K562 (cell line): ENCODE measurements at regions not wholly inside any gene's neighbourhood (a gene's known extent, or its start where the extent isn't known, plus 50 kb on each side); places are given as distances from the start of the nearest gene placed in this dataset.

Source experiments
- ATAC-seq: fragments of 200-7000 bp; cut with Tn5 transposase; 3 replicates; pipeline ENCODE4 v1.9.1; 2020; ENCODE audit warnings: moderate library complexity
- BruUV-seq: library from RNA; stranded (reverse); fragments of 400-500 nt; replicated peaks from 2 replicates; lab custom pipeline; 2021; lab: Mats Ljungman, UMichigan
- CTCF ChIA-PET: fragments of 300-600 bp; formaldehyde crosslinking; extraction: SDS; loops from one replicate; lab custom pipeline; 2021; ENCODE audit warnings: low intra/inter-chr PET ratio; lab: Yijun Ruan, JAX
- POLR2A ChIA-PET: fragments of 300-600, 350-650 bp; sonication (Branson Sonifier 250); formaldehyde crosslinking; extraction: SDS; loops from one replicate; lab custom pipeline; 2021; ENCODE audit warnings: antibody characterized with exemption, inconsistent platforms; lab: Yijun Ruan, JAX
- DNase-seq, 4 experiments: peaks; one replicate each; pipeline versions ENCODE4 v3.0.0 to v3.0.0-alpha.2; 2011 to 2018; ENCODE audit warnings: low spot score in 3 of 4, mixed read lengths in 3 of 4; ENCODE audit errors: extremely low read depth in 1 of 4
- FAIRE-seq: peaks from 2 replicates; lab custom pipeline; 2011; peaks lifted over from hg19 to GRCh38; lab: Jason Lieb, UNC
- H2AFZ ChIP-seq: 2 replicates; pipeline ENCODE4 v1.6.0; 2011; ENCODE audit warnings: low read depth, low read length, control low read depth, inconsistent platforms
- H3K27ac ChIP-seq: fragments of 200-600 bp; 3 replicates; pipeline ENCODE4 v1.8.0; 2011; ENCODE audit warnings: low read depth, mild to moderate bottlenecking, control low read depth, inconsistent platforms, low read length, moderate library complexity, mixed read lengths; ENCODE audit errors: extremely low read depth
- H3K27me3 ChIP-seq, 2 experiments: fragments of 300-600 bp in 1 of 2; 2 replicates in 1 of 2; 3 replicates in 1 of 2; pipeline versions ENCODE4 v1.6.0 to v1.8.0; 2011; ENCODE audit warnings: inconsistent platforms in 2 of 2, low read length in 2 of 2, mild to moderate bottlenecking in 1 of 2, mixed read lengths in 1 of 2, moderate library complexity in 1 of 2; ENCODE audit not compliant: control insufficient read depth in 2 of 2, insufficient read depth in 2 of 2
- H3K36me3 ChIP-seq: fragments of 300-600 bp; 3 replicates; pipeline ENCODE4 v1.8.0; 2011; ENCODE audit warnings: mild to moderate bottlenecking, low read length, inconsistent platforms; ENCODE audit not compliant: control insufficient read depth, insufficient read depth
- H3K4me1 ChIP-seq, 2 experiments: fragments of 200-600 bp in 1 of 2; replicated peaks in 1 of 2; 2 replicates in 1 of 2; 3 replicates in 1 of 2; pipeline versions ENCODE4 v1.5.1 to v1.8.0; 2011; ENCODE audit warnings: inconsistent platforms in 2 of 2, low read length in 2 of 2, mild to moderate bottlenecking in 1 of 2, mixed read lengths in 1 of 2, moderate library complexity in 1 of 2; ENCODE audit not compliant: control insufficient read depth in 2 of 2, insufficient read depth in 2 of 2
- H3K4me2 ChIP-seq: 2 replicates; pipeline ENCODE4 v1.6.1; 2011; ENCODE audit warnings: low read length, control low read depth, inconsistent platforms, mixed read lengths; ENCODE audit not compliant: insufficient read depth
- H3K4me3 ChIP-seq: fragments of 200-600 bp; sonication (generic), shearing (Covaris generic); 2 replicates; pipeline ENCODE4 v1.5.1; 2016; ENCODE audit warnings: control low read depth, inconsistent platforms
- H3K79me2 ChIP-seq: fragments of 200-600 bp; 3 replicates; pipeline ENCODE4 v1.8.0; 2011; ENCODE audit warnings: low read length, inconsistent platforms; ENCODE audit not compliant: control insufficient read depth, insufficient read depth
- H3K9ac ChIP-seq, 2 experiments: 2 replicates each; pipeline versions ENCODE4 v1.6.0 to v1.6.1; 2011; ENCODE audit warnings: low read depth in 2 of 2, low read length in 2 of 2, control low read depth in 1 of 2, inconsistent platforms in 1 of 2, mild to moderate bottlenecking in 1 of 2, mixed read lengths in 1 of 2; ENCODE audit not compliant: insufficient read depth in 1 of 2
- H3K9me1 ChIP-seq: one replicate; pipeline ENCODE4 v1.6.0; 2011; ENCODE audit warnings: inconsistent platforms, mild to moderate bottlenecking, low read length, moderate library complexity; ENCODE audit not compliant: control insufficient read depth, insufficient read depth
- H3K9me3 ChIP-seq: replicated peaks from 2 replicates; pipeline ENCODE4 v1.5.1; 2011; ENCODE audit warnings: low read depth, low read length, inconsistent platforms; ENCODE audit not compliant: control insufficient read depth, insufficient read depth
- H4K20me1 ChIP-seq: replicated peaks from 2 replicates; pipeline ENCODE4 v1.6.1; 2011; ENCODE audit warnings: low read length, inconsistent platforms, mixed read lengths; ENCODE audit not compliant: control insufficient read depth, insufficient read depth
- POLR2H ChIP-seq: IDR thresholded peaks from 2 replicates; pipeline ENCODE4 v1.6.1; 2016; ENCODE audit warnings: missing genetic modification characterization, low read depth, mild to moderate bottlenecking, control low read depth, missing compliant biosample characterization, moderate library complexity
- PYGO2 ChIP-seq: fragments of 450-650 bp; IDR thresholded peaks from 2 replicates; pipeline ENCODE4 v1.6.1; 2016; ENCODE audit warnings: mild to moderate bottlenecking, missing genetic modification characterization, moderate library complexity, missing compliant biosample characterization
- RBM14 ChIP-seq: fragments of 200-400 bp; formaldehyde crosslinking; IDR thresholded peaks from 2 replicates; pipeline ENCODE4 v1.6.1; 2018; ENCODE audit warnings: low read depth, mild to moderate bottlenecking, low read length, moderate library complexity, borderline replicate concordance; ENCODE audit not compliant: insufficient read depth
- SNIP1 ChIP-seq: fragments of 450-650 bp; IDR thresholded peaks from 2 replicates; pipeline ENCODE4 v1.7.1; 2017; ENCODE audit warnings: low read depth, mild to moderate bottlenecking
- ZNF134 ChIP-seq: fragments of 250-450 bp; sonication (Bioruptor Pico); conservative IDR thresholded peaks from 2 replicates; pipeline ENCODE4 v1.4.0; 2020
- ZNF282 ChIP-seq: sonication (generic); formaldehyde crosslinking; IDR thresholded peaks from 2 replicates; pipeline ENCODE4 v1.8.1; 2023; ENCODE audit warnings: missing genetic modification reagents
- WGBS: fragments of 100-300 bp; shearing (Covaris generic); methylation state at CpG from one replicate; pipeline ENCODE4 v1.1.6; 2016; ENCODE audit warnings: low coverage, mixed read lengths; ENCODE audit not compliant: insufficient coverage; ENCODE audit errors: missing lambda C conversion rate; 5-methylcytosine and 5-hydroxymethylcytosine counted together
- in situ Hi-C: fragments of 300-500 bp; cut with MboI; formaldehyde crosslinking; loops from 4 replicates; pipeline ENCODE4 v1.15.0; 2018; ENCODE audit warnings: inconsistent platforms, mixed read lengths
- intact Hi-C: fragments of 100-400 bp; cut with micrococcal nuclease; formaldehyde crosslinking; loops from 2 replicates; pipeline ENCODE4 v1.14.2; 2022
- TF ChIP-seq, protein P1 (sequence below): fragments of 200-400 bp; formaldehyde crosslinking; IDR thresholded peaks from 2 replicates; pipeline ENCODE4 v1.6.1; 2017; ENCODE audit warnings: mild to moderate bottlenecking, low read depth, low read length, moderate library complexity
- TF ChIP-seq, protein P2 (sequence below), 3 experiments: IDR thresholded peaks in 2 of 3; conservative IDR thresholded peaks in 1 of 3; 2 replicates each; pipeline ENCODE4 v1.5.1; 2011 to 2012; ENCODE audit warnings: low read length in 3 of 3, mild to moderate bottlenecking in 3 of 3, control low read depth in 2 of 3, improper control_type of control experiment in 1 of 3, inconsistent platforms in 1 of 3, low read depth in 1 of 3, mixed read lengths in 1 of 3, moderate library complexity in 1 of 3; ENCODE audit not compliant: insufficient read depth in 2 of 3

GRCh38 chr17:71396711-71397110 is 724.1 kb upstream of the SOX9 start:
- H3K36me3 ChIP-seq: no peaks in the 10 kb centered on the region
- BruUV-seq: no TSS peak
- no peak for ATAC-seq
- no peaks in the 10 kb centered on the region for H3K79me2 ChIP-seq
- no peak overlapping the region for H3K4me3 ChIP-seq
- DNase-seq: no peak
- ChIA-PET POLR2A (interaction anchor here (0.6 kb wide), 1 partner anchor 38 kb away, joined by 3 read pairs; no protein-coding TSS in a partner anchor), CTCF (no interaction called here)
- no peak overlapping the region for H3K4me2 ChIP-seq
- H2AFZ ChIP-seq: no peak overlapping the region
- no peaks in the 10 kb centered on the region for H3K4me1 ChIP-seq
- TF ChIP-seq ZNF134 (CRISPR knock-in tag) (no peak), RBM14 (no peak), ZNF282 (CRISPR knock-in tag) (no peak), POLR2H (tag) (no peak), SNIP1 (no peak), PYGO2 (tag) (no peak)
- TF ChIP-seq, protein P1, sequence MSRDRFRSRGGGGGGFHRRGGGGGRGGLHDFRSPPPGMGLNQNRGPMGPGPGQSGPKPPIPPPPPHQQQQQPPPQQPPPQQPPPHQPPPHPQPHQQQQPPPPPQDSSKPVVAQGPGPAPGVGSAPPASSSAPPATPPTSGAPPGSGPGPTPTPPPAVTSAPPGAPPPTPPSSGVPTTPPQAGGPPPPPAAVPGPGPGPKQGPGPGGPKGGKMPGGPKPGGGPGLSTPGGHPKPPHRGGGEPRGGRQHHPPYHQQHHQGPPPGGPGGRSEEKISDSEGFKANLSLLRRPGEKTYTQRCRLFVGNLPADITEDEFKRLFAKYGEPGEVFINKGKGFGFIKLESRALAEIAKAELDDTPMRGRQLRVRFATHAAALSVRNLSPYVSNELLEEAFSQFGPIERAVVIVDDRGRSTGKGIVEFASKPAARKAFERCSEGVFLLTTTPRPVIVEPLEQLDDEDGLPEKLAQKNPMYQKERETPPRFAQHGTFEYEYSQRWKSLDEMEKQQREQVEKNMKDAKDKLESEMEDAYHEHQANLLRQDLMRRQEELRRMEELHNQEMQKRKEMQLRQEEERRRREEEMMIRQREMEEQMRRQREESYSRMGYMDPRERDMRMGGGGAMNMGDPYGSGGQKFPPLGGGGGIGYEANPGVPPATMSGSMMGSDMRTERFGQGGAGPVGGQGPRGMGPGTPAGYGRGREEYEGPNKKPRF: no peak
- TF ChIP-seq, protein P2, sequence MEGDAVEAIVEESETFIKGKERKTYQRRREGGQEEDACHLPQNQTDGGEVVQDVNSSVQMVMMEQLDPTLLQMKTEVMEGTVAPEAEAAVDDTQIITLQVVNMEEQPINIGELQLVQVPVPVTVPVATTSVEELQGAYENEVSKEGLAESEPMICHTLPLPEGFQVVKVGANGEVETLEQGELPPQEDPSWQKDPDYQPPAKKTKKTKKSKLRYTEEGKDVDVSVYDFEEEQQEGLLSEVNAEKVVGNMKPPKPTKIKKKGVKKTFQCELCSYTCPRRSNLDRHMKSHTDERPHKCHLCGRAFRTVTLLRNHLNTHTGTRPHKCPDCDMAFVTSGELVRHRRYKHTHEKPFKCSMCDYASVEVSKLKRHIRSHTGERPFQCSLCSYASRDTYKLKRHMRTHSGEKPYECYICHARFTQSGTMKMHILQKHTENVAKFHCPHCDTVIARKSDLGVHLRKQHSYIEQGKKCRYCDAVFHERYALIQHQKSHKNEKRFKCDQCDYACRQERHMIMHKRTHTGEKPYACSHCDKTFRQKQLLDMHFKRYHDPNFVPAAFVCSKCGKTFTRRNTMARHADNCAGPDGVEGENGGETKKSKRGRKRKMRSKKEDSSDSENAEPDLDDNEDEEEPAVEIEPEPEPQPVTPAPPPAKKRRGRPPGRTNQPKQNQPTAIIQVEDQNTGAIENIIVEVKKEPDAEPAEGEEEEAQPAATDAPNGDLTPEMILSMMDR (IDR thresholded peaks at IDR 0.05 in 2 of 3, conservative IDR thresholded peaks at IDR 0.05 in 1 of 3; ENCODE audit: insufficient read depth in 2 of 3, low read depth in 1 of 3, low read length in 3 of 3): no peak
- no peaks in the 10 kb centered on the region for H3K9me1 ChIP-seq
- intact Hi-C loops: no loop called here
- WGBS: 2% methylated on average over 3 of the region's 3 CpGs
- in situ Hi-C loops: no loop called here
- H3K9me3 ChIP-seq: no peaks in the 10 kb centered on the region
- H3K27ac ChIP-seq: no peak overlapping the region
- FAIRE-seq: no peak
- H3K9ac ChIP-seq: no peak overlapping the region
- H4K20me1 ChIP-seq: no peaks in the 10 kb centered on the region
- no peaks in the 10 kb centered on the region for H3K27me3 ChIP-seq
